HG03064 (cell line): ENCODE measurements at regions not wholly inside any gene's neighbourhood (a gene's known extent, or its start where the extent isn't known, plus 50 kb on each side); places are given as distances from the start of the nearest gene placed in this dataset.

ENCODE experiments used
- ATAC-seq: cut with Tn5 transposase; IDR thresholded peaks from one replicate; pipeline ENCODE4 v1.9.1; 2021; ENCODE audit warnings: low read depth; ENCODE audit not compliant: unreplicated experiment

DNA sequence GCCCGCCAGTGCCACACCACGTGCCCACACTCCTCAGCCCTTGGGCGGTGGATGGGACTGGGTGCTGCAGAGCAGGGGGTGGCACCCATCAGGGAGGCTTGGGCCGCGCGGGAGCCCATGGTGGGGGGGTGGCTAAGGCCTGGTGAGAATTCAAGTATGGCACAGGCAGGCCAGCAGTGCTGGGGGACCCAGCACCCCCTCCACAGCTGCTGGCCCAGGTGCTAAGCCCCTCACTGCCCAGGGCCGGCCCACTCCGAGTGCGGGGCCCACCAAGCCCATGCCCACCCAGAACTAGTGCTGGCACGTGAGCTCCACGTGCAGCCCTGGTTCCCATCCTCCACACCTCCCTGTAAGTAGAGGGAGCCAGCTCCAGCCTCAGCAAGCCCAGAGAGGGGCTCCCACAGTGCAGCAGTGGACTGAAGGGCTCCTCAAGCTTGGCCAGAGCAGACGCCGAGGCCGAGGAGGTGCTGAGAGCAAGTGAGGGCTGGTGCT, 1091.1 kb upstream of the GJE1 start:
- ATAC-seq, result no peak

GRCh38 chr6:141035312-141036200, 1097.2 kb upstream of the GJE1 start:
- ATAC-seq, result no peak

DNA sequence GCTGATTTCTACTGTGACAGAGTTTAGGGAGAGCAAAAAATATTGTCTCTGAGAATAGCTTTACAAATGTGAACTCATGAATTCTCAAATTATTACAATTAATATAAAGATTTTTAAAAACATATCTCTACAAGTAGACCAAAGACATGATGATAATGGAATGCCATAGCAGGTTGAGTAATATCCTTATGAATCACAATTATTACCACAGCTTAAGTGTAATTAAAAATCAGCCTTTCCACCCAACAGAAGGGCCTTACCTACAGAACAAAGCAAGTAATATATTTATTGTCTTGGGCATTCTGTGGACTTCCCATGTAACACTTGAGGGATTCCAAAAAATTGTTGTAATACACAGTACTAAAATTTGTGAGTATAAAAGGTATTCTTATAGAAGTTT, 1099.6 kb upstream of the GJE1 start:
- no peak for ATAC-seq

- ATAC-seq, result no peak
Observed at GRCh38 chr6:141029908-141030307, 1102.8 kb upstream of the GJE1 start.

- ATAC-seq, result no peak
Observed at GRCh38 chr6:141028791-141029280, 1103.9 kb upstream of the GJE1 start.

DNA sequence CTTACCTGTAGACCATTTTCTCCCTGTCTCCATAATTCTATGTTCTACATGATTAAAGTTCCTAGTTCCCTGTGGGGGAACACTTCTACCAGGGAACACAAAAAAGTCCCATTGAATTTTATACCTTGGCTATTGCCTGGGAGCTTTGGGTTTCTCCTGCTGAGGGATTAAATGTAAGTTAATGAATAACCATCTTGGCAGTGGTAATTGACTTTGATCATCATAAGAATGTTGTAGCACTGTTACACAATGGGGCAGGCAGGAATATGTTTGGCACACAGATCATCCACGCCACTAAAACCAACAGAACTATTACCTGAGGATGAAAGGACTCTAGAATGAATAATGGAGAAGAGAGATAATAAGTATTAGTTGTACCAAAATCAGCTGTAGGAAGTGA, 1106.2 kb upstream of the GJE1 start:
- ATAC-seq, result no peak

GRCh38 chr6:141024526-141024925, 1108.2 kb upstream of the GJE1 start:
- ATAC-seq, result no peak

DNA sequence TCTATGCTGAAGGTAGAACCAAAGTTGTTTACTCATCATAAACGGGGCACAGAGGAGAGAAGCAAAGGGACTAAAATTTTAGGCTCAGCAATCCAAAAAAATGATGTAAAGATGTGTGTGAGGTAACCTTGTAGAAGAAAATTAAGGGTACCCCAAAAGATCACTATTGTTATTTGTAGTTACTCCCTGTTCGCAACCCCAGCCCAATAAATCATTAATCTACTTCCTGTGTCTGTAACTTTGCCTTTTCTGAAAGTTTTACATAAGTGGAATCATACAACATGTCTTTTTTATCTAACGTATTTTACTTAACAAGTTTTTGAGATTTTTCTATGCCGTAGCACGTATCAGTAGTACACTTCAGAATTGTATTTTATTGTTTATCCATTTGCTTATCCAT, 1114.8 kb upstream of the GJE1 start:
- no peak for ATAC-seq

DNA sequence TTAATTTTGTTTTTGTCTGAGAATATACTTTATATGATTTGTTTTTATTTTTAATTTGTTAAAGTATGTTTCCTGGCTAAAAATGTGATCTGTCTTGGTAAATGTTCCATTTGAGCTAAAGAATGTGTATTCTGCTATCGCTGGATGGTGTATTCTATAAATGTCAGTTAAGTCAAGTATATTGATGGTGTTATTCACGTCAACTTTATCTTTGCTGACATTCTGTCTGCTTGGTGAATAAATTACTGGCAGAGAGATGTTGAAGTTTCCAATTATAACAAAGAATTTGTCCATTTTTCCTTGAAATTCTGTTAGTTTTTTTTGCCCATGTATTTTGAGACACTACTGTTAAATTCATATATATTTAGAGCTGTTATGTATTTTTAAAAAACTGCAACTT, 1131.8 kb upstream of the GJE1 start:
- ATAC-seq, result no peak

DNA sequence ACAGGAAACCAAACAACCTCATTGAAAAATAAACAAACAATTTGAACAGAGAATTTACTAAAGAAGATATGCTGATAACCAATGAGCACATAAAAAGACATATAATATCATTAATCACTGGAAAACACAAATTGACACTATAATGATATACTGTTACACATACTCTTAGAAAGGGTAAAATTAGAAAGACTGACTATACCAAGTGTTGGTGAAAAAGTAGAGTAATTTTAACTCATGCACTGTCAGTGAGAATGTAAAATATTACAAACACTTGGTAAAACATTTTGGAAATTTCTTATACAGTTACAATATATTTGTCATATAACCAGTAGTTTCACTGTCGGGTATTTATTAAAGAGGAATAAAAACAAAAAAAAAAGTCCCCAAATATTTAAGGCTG, 1139.2 kb upstream of the GJE1 start:
- ATAC-seq, result no peak

GRCh38 chr6:140992678-140993077, 1140.0 kb upstream of the GJE1 start:
- no peak for ATAC-seq

- no peak for ATAC-seq
Observed at GRCh38 chr6:140988780-140989179, 1143.9 kb upstream of the GJE1 start.

DNA sequence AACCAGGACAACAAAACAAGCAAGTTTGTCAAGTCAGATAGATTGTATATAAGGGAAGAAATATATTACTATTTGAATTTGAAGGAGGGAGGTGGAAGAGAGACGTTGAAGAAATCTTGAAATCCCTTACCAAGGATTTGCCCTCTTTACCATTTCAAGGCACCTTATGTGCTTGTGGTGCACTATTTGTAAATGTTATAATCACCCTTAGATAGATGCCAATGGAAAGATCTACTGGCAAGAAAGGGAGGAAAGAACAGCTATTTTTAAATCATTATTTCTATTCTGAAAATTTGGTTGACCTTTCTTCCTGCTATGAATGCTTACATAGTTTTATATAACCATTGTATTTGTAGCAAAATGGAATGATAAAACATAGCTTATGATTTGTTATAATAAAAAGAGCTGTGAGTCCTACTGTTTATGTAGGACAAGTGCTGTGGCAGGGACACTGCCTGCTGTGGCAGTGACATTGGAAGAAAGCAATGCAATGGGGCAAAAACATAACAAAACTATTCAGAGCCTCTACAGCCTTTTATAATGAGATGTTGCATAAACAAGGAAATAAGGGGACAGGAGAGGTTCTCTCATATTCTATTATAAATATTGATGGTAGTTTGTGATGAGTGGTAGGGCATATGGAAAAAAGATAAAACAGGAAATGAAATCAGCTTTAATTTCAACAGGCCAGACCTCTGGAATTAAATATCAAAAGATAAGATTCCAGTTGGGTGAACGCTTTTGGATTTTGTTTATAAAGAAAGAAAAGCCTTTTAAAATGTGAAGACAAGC, 1145.2 kb upstream of the GJE1 start:
- no peak for ATAC-seq

DNA sequence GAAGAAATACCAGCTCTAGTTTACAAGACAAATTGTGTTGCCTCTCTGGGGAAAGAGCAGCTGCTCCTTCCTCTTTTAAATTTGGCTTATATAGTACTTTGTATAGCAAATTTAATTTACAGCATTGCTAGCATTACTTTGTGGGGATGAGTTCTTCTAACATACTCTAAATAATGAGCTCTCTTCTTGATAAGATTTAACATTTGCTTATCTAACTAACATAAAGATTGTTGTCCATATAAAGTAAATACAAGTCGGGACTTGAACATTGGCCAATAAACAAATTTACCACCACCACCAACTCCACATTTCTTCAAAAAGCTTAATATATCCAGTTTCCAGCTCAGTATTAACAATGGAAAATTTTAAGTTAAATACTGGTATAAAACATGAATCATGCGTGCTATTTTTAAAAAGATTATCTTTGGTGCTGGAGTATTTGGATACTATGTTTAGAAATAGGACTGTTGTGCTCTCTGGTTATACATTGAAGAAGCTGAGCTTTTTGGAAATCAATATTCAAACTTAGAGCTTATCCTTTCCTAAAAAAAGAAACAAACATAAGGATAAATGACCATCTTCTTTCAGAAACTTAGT, 1146.9 kb upstream of the GJE1 start:
- no peak for ATAC-seq

GRCh38 chr6:140980265-140980887, 1152.3 kb upstream of the GJE1 start:
- no peak for ATAC-seq

GRCh38 chr6:140979642-140980091, 1153.1 kb upstream of the GJE1 start:
- no peak for ATAC-seq

GRCh38 chr6:140977403-140977802, 1155.3 kb upstream of the GJE1 start:
- ATAC-seq, result no peak

GRCh38 chr6:140976806-140977205, 1155.9 kb upstream of the GJE1 start:
- ATAC-seq, result no peak

- ATAC-seq, result no peak
Observed at GRCh38 chr6:140970485-140970884, 1162.2 kb upstream of the GJE1 start.

DNA sequence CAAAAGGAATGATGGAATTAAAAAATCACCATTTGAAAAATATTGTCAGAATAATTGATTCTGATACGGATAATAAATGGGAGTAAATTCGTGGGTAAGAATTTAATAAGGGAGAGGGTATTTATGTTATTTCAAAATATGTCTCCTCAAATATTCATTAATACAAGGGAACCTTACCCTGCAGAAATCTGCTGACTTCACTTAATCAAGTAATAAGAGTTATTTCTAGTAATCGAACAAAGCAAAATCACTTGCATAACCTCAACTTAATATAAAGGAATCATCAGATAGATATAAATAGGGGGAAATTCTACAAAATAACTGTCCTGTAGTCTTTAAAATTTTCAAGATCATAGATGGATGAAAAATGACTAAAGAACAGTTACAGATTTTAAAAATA, 1164.7 kb upstream of the GJE1 start:
- ATAC-seq, result no peak

DNA sequence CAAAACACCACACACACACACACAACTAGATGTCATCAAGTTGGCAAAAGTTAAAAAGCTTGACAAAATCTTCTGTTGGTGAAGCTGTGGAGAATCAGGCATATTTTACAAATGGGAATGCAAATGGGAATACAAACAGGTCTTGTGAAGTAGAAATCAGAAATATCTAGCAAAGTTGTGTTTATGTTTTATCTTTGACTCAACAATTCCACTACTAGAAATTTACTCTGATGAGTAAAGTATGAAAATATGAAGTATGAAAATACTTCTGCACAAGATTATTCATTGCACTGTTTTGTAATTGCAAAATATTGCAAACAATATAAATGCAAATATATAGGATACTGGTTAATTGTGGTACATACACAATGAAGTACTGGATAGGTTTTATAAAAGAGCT, 1166.0 kb upstream of the GJE1 start:
- no peak for ATAC-seq
